DOHH2 (cell line): ENCODE measurements at regions not wholly inside any gene's neighbourhood (a gene's known extent, or its start where the extent isn't known, plus 50 kb on each side); places are given as distances from the start of the nearest gene placed in this dataset.

Experiments used
- H3F3A ChIP-seq: fragments of 200-600 bp; sonication (generic), shearing (Covaris generic); 2 replicates; pipeline ENCODE4 v1.6.0; 2016; ENCODE audit warnings: antibody characterized with exemption, mild to moderate bottlenecking; ENCODE audit not compliant: control insufficient read depth, insufficient read depth
- H3K27ac ChIP-seq: fragments of 200-600 bp; sonication (generic); 2 replicates; pipeline ENCODE4 v1.5.1; 2014; ENCODE audit warnings: low read depth, mild to moderate bottlenecking, low read length, moderate library complexity
- H3K27me3 ChIP-seq: fragments of 200-600 bp; sonication (generic); 2 replicates; pipeline ENCODE4 v1.6.1; 2014; ENCODE audit warnings: mild to moderate bottlenecking, low read length, mixed read lengths; ENCODE audit not compliant: control insufficient read depth
- H3K36me3 ChIP-seq: fragments of 200-600 bp; sonication (generic); 2 replicates; pipeline ENCODE4 v1.6.1; 2014; ENCODE audit warnings: mild to moderate bottlenecking, low read length, moderate library complexity, mixed read lengths; ENCODE audit not compliant: control insufficient read depth
- H3K4me1 ChIP-seq: fragments of 200-600 bp; sonication (generic); 2 replicates; pipeline ENCODE4 v1.6.1; 2014; ENCODE audit warnings: mild to moderate bottlenecking, low read length, mixed read lengths; ENCODE audit not compliant: control insufficient read depth
- H3K4me2 ChIP-seq: fragments of 200-600 bp; sonication (generic); 2 replicates; pipeline ENCODE4 v1.6.0; 2014; ENCODE audit warnings: mild to moderate bottlenecking, low read length, moderate library complexity
- H3K4me3 ChIP-seq: fragments of 200-600 bp; sonication (generic); 2 replicates; pipeline ENCODE4 v1.5.1; 2014; ENCODE audit warnings: mild to moderate bottlenecking, low read length, mixed read lengths
- H3K79me2 ChIP-seq: fragments of 200-600 bp; sonication (generic); 2 replicates; pipeline ENCODE4 v1.6.1; 2014; ENCODE audit warnings: mild to moderate bottlenecking, low read length, mixed read lengths; ENCODE audit not compliant: control insufficient read depth
- H3K9me2 ChIP-seq: fragments of 200-600 bp; sonication (generic); replicated peaks from 2 replicates; pipeline ENCODE4 v1.6.1; 2014; ENCODE audit warnings: mild to moderate bottlenecking, low read length, mixed read lengths; ENCODE audit not compliant: control insufficient read depth
- H3K9me3 ChIP-seq: fragments of 200-600 bp; sonication (generic); 2 replicates; pipeline ENCODE4 v1.6.1; 2014; ENCODE audit warnings: antibody characterized with exemption, low read length, mixed read lengths; ENCODE audit not compliant: control insufficient read depth, insufficient read depth
- H4K20me1 ChIP-seq: fragments of 200-600 bp; sonication (generic); 2 replicates; pipeline ENCODE4 v1.6.0; 2014; ENCODE audit warnings: low read depth, mild to moderate bottlenecking, antibody characterized with exemption, low read length, moderate library complexity; ENCODE audit not compliant: control insufficient read depth, insufficient read depth
- EZH2phosphoT487 ChIP-seq: fragments of 200-600 bp; sonication (generic); IDR thresholded peaks from 2 replicates; pipeline ENCODE4 v1.6.1; 2017; ENCODE audit warnings: borderline replicate concordance, mild to moderate bottlenecking, antibody characterized with exemption, low read length, moderate library complexity, mixed read lengths
- TF ChIP-seq, protein P1 (sequence below): fragments of 200-600 bp; sonication (generic); IDR thresholded peaks from one replicate; pipeline ENCODE4 v1.5.1; 2014; ENCODE audit warnings: antibody characterized with exemption, mild to moderate bottlenecking, low read depth, low read length; ENCODE audit not compliant: poor library complexity, severe bottlenecking

DNA sequence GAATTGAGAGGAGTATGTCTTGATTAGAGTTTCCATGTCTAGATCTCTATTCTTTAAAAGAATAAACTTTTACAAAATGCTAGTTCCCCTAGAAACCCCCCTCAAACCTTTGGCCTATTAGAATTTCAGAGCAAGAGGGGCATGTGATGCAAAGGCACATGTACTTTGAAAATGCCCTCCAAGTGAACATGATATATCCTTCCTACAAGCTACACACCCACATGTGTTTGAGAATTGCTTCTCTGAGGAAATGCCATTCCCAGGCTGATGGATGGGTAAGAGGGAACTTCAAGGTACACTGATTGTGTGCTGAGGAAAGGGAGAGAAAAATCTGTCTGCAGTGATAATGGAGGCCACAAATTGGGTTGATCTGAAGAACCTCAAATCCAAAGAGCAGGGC, 59.5 kb upstream of the PSMA1 start:
- no peak overlapping the region for H3K27ac ChIP-seq
- no peak overlapping the region for H3K4me2 ChIP-seq
- H4K20me1 ChIP-seq = no peaks in the 10 kb centered on the region
- H3K4me3 ChIP-seq = no peak overlapping the region
- peaks cover 5% of the 10 kb centered on the region; the same call in 1 of the 2 replicates for H3K36me3 ChIP-seq
- no peak for TF ChIP-seq EZH2phosphoT487
- TF ChIP-seq, protein P1, sequence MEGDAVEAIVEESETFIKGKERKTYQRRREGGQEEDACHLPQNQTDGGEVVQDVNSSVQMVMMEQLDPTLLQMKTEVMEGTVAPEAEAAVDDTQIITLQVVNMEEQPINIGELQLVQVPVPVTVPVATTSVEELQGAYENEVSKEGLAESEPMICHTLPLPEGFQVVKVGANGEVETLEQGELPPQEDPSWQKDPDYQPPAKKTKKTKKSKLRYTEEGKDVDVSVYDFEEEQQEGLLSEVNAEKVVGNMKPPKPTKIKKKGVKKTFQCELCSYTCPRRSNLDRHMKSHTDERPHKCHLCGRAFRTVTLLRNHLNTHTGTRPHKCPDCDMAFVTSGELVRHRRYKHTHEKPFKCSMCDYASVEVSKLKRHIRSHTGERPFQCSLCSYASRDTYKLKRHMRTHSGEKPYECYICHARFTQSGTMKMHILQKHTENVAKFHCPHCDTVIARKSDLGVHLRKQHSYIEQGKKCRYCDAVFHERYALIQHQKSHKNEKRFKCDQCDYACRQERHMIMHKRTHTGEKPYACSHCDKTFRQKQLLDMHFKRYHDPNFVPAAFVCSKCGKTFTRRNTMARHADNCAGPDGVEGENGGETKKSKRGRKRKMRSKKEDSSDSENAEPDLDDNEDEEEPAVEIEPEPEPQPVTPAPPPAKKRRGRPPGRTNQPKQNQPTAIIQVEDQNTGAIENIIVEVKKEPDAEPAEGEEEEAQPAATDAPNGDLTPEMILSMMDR = no peak
- no peaks in the 10 kb centered on the region for H3F3A ChIP-seq
- H3K4me1 ChIP-seq = peaks cover 23% of the 10 kb centered on the region
- no peaks in the 10 kb centered on the region for H3K27me3 ChIP-seq
- H3K79me2 ChIP-seq = no peaks in the 10 kb centered on the region
- no peaks in the 10 kb centered on the region for H3K9me3 ChIP-seq
- no peaks in the 10 kb centered on the region for H3K9me2 ChIP-seq

DNA sequence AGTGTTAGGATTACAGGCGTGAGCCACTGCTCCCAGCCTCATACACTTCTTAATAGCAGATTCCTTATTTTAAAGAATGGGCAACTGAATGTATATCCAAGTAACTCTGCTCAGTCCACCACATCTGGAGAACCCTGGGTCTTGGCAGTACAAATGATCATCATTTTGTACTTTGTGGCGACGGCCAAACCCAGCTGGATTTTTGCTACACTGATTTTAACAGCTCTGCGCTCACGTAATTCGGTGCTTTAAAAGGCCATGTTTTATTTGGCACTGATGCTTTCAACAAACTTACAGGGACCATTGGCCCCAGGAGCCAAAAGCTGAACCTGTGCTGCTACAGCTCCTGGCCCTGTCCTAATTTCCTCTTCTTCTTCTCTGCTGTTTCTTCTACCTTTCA, 60.8 kb upstream of the PDE3B start:
- Histone ChIP-seq H3K9me2 (no peaks in the 10 kb centered on the region), H4K20me1 (no peaks in the 10 kb centered on the region), H3K36me3 (peaks cover 5% of the 10 kb centered on the region; the same call in 1 of the 2 replicates), H3K4me1 (peaks cover 20% of the 10 kb centered on the region), H3K4me2 (no peak overlapping the region), H3K9me3 (no peaks in the 10 kb centered on the region), H3K27ac (no peak overlapping the region), H3K79me2 (no peaks in the 10 kb centered on the region), H3K27me3 (no peaks in the 10 kb centered on the region), H3K4me3 (no peak overlapping the region), H3F3A (no peaks in the 10 kb centered on the region)
- TF ChIP-seq, protein P1 = no peak
- no peak for TF ChIP-seq EZH2phosphoT487

DNA sequence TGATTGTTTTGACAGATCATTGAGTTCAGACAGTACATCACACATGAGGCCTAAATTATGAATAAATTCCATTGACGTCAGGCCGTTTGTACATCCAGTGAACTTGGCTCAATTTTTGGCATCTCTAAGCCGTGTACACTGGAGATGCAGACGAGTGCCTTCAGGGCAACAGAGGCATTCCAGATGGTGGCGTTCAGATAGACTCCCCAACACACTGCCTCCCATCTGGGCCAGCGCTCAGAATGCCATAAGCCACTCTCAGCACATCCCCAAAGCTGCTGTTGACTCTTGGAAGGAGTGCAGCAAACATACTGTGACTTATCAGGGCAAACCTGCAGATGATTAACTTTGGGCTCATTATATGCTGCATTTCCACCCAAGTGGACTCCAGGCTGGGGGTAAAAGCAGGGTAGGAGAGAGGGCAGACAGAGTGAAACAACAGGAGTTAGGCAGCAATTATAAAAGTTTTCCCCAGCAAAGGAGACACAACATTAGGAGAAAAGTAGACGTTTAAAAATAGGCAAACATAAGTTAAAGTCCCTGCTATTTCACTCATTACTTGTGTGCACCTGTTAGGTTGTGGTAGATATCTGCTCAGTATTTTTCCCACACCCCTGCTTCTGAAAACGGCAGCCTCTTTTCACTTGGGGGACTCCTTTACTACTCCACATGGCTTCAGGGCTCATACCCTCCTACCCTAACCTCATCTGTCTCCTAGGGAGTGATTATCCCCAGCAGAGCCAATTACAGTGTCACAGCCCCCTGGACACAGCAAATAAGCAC, 60.2 kb upstream of the PDE3B start:
- Histone ChIP-seq H3K27me3 (no peaks in the 10 kb centered on the region), H3F3A (no peaks in the 10 kb centered on the region), H3K79me2 (no peaks in the 10 kb centered on the region), H3K4me2 (no peak overlapping the region), H3K4me1 (peaks cover 13% of the 10 kb centered on the region), H3K9me2 (no peaks in the 10 kb centered on the region), H3K9me3 (no peaks in the 10 kb centered on the region), H3K36me3 (peaks cover 5% of the 10 kb centered on the region; the same call in 1 of the 2 replicates), H4K20me1 (no peaks in the 10 kb centered on the region), H3K4me3 (no peak overlapping the region), H3K27ac (no peak overlapping the region)
- no peak for TF ChIP-seq EZH2phosphoT487
- TF ChIP-seq, protein P1 = no peak
